WTC11 (cell line): ENCODE measurements at regions not wholly inside any gene's neighbourhood (a gene's known extent, or its start where the extent isn't known, plus 50 kb on each side); places are given as distances from the start of the nearest gene placed in this dataset.

ENCODE experiments used
- TCF7 ChIP-seq: sonication (generic); formaldehyde crosslinking; IDR thresholded peaks from 2 replicates; pipeline ENCODE4 v1.8.0; 2022; ENCODE audit warnings: mild to moderate bottlenecking, low read depth, missing genetic modification reagents, moderate library complexity
- TEAD1 ChIP-seq: sonication (generic); formaldehyde crosslinking; IDR thresholded peaks from 2 replicates; pipeline ENCODE4 v1.8.0; 2022; ENCODE audit warnings: mild to moderate bottlenecking, missing genetic modification reagents
- TEAD4 ChIP-seq: sonication (generic); formaldehyde crosslinking; IDR thresholded peaks from 2 replicates; pipeline ENCODE4 v1.8.0; 2022; ENCODE audit warnings: mild to moderate bottlenecking, missing genetic modification reagents
- TF ChIP-seq, protein P1 (sequence below): fragments of 250-450 bp; sonication (Bioruptor Pico); IDR thresholded peaks from 2 replicates; pipeline ENCODE4 v1.9.0; 2021; ENCODE audit warnings: mild to moderate bottlenecking, borderline replicate concordance
- TF ChIP-seq, protein P2 (sequence below): sonication (generic); formaldehyde crosslinking; IDR thresholded peaks from 2 replicates; pipeline ENCODE4 v1.8.1; 2022; ENCODE audit warnings: missing genetic modification reagents, borderline replicate concordance
- TF ChIP-seq, protein P3 (sequence below): fragments of 200-600 bp; IDR thresholded peaks from 2 replicates; pipeline ENCODE4 v1.8.0; 2022; ENCODE audit warnings: antibody characterized with exemption
- TF ChIP-seq, protein P4 (sequence below): sonication (generic); formaldehyde crosslinking; IDR thresholded peaks from 2 replicates; pipeline ENCODE4 v1.8.0; 2023; ENCODE audit warnings: missing genetic modification reagents
- TF ChIP-seq, protein P5 (sequence below): sonication (generic); formaldehyde crosslinking; IDR thresholded peaks from 2 replicates; pipeline ENCODE4 v1.8.1; 2023; ENCODE audit warnings: mild to moderate bottlenecking, moderate library complexity, missing genetic modification reagents
- TF ChIP-seq, protein P6 (sequence below): sonication (generic); formaldehyde crosslinking; IDR thresholded peaks from 2 replicates; pipeline ENCODE4 v1.8.1; 2023; ENCODE audit warnings: mild to moderate bottlenecking, missing genetic modification reagents, moderate library complexity

DNA sequence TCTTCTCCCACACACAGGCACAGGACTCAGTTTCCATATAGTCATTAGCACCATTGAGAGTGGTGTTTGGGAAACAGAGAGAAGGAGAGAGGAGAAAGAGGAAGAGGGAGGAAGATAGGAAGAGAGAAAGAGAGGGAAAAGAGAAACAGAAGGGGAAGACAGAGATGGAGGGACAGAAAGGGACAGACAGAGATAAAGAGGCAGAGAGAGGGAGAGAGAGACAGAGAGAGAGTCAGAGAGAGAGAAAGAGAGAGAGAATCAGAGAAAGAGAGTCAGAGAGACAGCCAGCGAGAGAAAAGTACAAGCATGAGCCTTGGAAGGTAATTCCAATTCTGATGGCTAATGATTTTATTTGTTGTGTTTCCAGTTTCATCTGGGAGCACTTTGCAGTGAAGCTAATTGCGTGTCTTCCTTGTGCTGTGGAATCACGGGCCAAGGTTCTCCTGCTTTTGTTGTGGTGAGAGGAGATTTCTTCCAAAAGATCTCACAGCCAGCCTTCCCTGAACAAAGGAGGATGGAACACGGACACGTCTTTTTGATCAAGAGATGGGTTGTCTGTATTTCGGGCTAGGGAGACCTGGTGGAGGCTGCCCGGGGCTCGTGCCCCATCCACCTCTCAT is 153.6 kb upstream of the TWIST2 start:
- TF ChIP-seq, protein P1, sequence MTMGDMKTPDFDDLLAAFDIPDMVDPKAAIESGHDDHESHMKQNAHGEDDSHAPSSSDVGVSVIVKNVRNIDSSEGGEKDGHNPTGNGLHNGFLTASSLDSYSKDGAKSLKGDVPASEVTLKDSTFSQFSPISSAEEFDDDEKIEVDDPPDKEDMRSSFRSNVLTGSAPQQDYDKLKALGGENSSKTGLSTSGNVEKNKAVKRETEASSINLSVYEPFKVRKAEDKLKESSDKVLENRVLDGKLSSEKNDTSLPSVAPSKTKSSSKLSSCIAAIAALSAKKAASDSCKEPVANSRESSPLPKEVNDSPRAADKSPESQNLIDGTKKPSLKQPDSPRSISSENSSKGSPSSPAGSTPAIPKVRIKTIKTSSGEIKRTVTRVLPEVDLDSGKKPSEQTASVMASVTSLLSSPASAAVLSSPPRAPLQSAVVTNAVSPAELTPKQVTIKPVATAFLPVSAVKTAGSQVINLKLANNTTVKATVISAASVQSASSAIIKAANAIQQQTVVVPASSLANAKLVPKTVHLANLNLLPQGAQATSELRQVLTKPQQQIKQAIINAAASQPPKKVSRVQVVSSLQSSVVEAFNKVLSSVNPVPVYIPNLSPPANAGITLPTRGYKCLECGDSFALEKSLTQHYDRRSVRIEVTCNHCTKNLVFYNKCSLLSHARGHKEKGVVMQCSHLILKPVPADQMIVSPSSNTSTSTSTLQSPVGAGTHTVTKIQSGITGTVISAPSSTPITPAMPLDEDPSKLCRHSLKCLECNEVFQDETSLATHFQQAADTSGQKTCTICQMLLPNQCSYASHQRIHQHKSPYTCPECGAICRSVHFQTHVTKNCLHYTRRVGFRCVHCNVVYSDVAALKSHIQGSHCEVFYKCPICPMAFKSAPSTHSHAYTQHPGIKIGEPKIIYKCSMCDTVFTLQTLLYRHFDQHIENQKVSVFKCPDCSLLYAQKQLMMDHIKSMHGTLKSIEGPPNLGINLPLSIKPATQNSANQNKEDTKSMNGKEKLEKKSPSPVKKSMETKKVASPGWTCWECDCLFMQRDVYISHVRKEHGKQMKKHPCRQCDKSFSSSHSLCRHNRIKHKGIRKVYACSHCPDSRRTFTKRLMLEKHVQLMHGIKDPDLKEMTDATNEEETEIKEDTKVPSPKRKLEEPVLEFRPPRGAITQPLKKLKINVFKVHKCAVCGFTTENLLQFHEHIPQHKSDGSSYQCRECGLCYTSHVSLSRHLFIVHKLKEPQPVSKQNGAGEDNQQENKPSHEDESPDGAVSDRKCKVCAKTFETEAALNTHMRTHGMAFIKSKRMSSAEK: no peak
- TF ChIP-seq TEAD1 (CRISPR knock-in tag) (no peak), TEAD4 (no peak), TCF7 (CRISPR knock-in tag) (no peak)
- TF ChIP-seq, protein P2, sequence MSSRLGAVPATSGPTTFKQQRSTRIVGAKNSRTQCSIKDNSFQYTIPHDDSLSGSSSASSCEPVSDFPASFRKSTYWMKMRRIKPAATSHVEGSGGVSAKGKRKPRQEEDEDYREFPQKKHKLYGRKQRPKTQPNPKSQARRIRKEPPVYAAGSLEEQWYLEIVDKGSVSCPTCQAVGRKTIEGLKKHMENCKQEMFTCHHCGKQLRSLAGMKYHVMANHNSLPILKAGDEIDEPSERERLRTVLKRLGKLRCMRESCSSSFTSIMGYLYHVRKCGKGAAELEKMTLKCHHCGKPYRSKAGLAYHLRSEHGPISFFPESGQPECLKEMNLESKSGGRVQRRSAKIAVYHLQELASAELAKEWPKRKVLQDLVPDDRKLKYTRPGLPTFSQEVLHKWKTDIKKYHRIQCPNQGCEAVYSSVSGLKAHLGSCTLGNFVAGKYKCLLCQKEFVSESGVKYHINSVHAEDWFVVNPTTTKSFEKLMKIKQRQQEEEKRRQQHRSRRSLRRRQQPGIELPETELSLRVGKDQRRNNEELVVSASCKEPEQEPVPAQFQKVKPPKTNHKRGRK (CRISPR knock-in tag): no peak
- TF ChIP-seq, protein P3, sequence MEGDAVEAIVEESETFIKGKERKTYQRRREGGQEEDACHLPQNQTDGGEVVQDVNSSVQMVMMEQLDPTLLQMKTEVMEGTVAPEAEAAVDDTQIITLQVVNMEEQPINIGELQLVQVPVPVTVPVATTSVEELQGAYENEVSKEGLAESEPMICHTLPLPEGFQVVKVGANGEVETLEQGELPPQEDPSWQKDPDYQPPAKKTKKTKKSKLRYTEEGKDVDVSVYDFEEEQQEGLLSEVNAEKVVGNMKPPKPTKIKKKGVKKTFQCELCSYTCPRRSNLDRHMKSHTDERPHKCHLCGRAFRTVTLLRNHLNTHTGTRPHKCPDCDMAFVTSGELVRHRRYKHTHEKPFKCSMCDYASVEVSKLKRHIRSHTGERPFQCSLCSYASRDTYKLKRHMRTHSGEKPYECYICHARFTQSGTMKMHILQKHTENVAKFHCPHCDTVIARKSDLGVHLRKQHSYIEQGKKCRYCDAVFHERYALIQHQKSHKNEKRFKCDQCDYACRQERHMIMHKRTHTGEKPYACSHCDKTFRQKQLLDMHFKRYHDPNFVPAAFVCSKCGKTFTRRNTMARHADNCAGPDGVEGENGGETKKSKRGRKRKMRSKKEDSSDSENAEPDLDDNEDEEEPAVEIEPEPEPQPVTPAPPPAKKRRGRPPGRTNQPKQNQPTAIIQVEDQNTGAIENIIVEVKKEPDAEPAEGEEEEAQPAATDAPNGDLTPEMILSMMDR: no peak
- TF ChIP-seq, protein P4, sequence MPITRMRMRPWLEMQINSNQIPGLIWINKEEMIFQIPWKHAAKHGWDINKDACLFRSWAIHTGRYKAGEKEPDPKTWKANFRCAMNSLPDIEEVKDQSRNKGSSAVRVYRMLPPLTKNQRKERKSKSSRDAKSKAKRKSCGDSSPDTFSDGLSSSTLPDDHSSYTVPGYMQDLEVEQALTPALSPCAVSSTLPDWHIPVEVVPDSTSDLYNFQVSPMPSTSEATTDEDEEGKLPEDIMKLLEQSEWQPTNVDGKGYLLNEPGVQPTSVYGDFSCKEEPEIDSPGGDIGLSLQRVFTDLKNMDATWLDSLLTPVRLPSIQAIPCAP (CRISPR knock-in tag): no peak
- TF ChIP-seq, protein P5, sequence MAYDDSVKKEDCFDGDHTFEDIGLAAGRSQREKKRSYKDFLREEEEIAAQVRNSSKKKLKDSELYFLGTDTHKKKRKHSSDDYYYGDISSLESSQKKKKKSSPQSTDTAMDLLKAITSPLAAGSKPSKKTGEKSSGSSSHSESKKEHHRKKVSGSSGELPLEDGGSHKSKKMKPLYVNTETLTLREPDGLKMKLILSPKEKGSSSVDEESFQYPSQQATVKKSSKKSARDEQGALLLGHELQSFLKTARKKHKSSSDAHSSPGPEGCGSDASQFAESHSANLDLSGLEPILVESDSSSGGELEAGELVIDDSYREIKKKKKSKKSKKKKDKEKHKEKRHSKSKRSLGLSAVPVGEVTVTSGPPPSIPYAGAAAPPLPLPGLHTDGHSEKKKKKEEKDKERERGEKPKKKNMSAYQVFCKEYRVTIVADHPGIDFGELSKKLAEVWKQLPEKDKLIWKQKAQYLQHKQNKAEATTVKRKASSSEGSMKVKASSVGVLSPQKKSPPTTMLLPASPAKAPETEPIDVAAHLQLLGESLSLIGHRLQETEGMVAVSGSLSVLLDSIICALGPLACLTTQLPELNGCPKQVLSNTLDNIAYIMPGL (CRISPR knock-in tag): no peak
- TF ChIP-seq, protein P6, sequence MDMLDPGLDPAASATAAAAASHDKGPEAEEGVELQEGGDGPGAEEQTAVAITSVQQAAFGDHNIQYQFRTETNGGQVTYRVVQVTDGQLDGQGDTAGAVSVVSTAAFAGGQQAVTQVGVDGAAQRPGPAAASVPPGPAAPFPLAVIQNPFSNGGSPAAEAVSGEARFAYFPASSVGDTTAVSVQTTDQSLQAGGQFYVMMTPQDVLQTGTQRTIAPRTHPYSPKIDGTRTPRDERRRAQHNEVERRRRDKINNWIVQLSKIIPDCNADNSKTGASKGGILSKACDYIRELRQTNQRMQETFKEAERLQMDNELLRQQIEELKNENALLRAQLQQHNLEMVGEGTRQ (CRISPR knock-in tag): no peak
